ENCODE measurements at regions not wholly inside any gene's neighbourhood (a gene's known extent, or its start where the extent isn't known, plus 50 kb on each side); places are given as distances from the start of the nearest gene placed in this dataset.

- DNase-seq (ENCODE audit: extremely low spot score), result no peak
- TF ChIP-seq SP1 (IDR thresholded peaks at IDR 0.05) (no peak), ZNF384 (IDR thresholded peaks at IDR 0.05) (no peak), TARDBP (IDR thresholded peaks at IDR 0.05) (no peak), NFRKB (IDR thresholded peaks at IDR 0.05) (no peak), CTBP1 (IDR thresholded peaks at IDR 0.05; ENCODE audit: borderline replicate concordance) (no peak), ARNT (IDR thresholded peaks at IDR 0.05) (no peak), L3MBTL2 (conservative IDR thresholded peaks at IDR 0.05) (no peak), FOXM1 (IDR thresholded peaks at IDR 0.05; ENCODE audit: borderline replicate concordance) (no peak), LEF1 (IDR thresholded peaks at IDR 0.05; ENCODE audit: borderline replicate concordance) (no peak), SUZ12 (IDR thresholded peaks at IDR 0.05) (no peak), ELF4 (IDR thresholded peaks at IDR 0.05) (no peak), FOXA1 (IDR thresholded peaks at IDR 0.05) (no peak), FOXK2 (IDR thresholded peaks at IDR 0.05) (no peak), HDGF (IDR thresholded peaks at IDR 0.05; ENCODE audit: borderline replicate concordance) (no peak), PKNOX1 (IDR thresholded peaks at IDR 0.05) (no peak), BHLHE40 (IDR thresholded peaks at IDR 0.05; ENCODE audit: borderline replicate concordance) (no peak)
- ChIA-PET POLR2A (no interaction called here), CTCF (no interaction called here)
Measured at GRCh38 chr7:96401200-96401599, 79.3 kb upstream of the SLC25A13 start.

GRCh38 chr7:96400518-96400917, 78.6 kb upstream of the SLC25A13 start:
- POLR2A ChIA-PET, result no interaction called here
- CTCF ChIA-PET, result no interaction called here
- no peak for TF ChIP-seq SUZ12 (IDR thresholded peaks at IDR 0.05)
- peak; percentile 74 for TF ChIP-seq PKNOX1 (IDR thresholded peaks at IDR 0.05)
- no peak for TF ChIP-seq L3MBTL2 (conservative IDR thresholded peaks at IDR 0.05)
- no peak for TF ChIP-seq TARDBP (IDR thresholded peaks at IDR 0.05)
- TF ChIP-seq CTBP1 (IDR thresholded peaks at IDR 0.05; ENCODE audit: borderline replicate concordance), result no peak
- no peak for DNase-seq (ENCODE audit: extremely low spot score)

GRCh38 chr7:96400001-96400400, 78.1 kb upstream of the SLC25A13 start:
- no peak for DNase-seq (ENCODE audit: extremely low spot score)
- ChIA-PET POLR2A (no interaction called here), CTCF (no interaction called here)
- TF ChIP-seq CTBP1 (IDR thresholded peaks at IDR 0.05; ENCODE audit: borderline replicate concordance) (no peak), ZNF384 (IDR thresholded peaks at IDR 0.05) (no peak), LEF1 (IDR thresholded peaks at IDR 0.05; ENCODE audit: borderline replicate concordance) (no peak), FOXK2 (IDR thresholded peaks at IDR 0.05) (no peak), FOXA1 (IDR thresholded peaks at IDR 0.05) (no peak), SUZ12 (IDR thresholded peaks at IDR 0.05) (no peak), FOXM1 (IDR thresholded peaks at IDR 0.05; ENCODE audit: borderline replicate concordance) (no peak), HDGF (IDR thresholded peaks at IDR 0.05; ENCODE audit: borderline replicate concordance) (no peak), NFRKB (IDR thresholded peaks at IDR 0.05) (no peak), L3MBTL2 (conservative IDR thresholded peaks at IDR 0.05) (no peak), SP1 (IDR thresholded peaks at IDR 0.05) (no peak), ARNT (IDR thresholded peaks at IDR 0.05) (no peak), BHLHE40 (IDR thresholded peaks at IDR 0.05; ENCODE audit: borderline replicate concordance) (no peak)

GRCh38 chr7:96397936-96398598, 76.2 kb upstream of the SLC25A13 start:
- no peak for DNase-seq (ENCODE audit: extremely low spot score)
- CTCF ChIA-PET, result interaction anchor here (0.6 kb wide), 1 partner anchor 48 kb away, joined by 4 read pairs; no protein-coding TSS in a partner anchor

GRCh38 chr7:96388620-96389383, 66.9 kb upstream of the SLC25A13 start:
- DNase-seq (ENCODE audit: extremely low spot score), result no peak
- CTCF ChIA-PET, result interaction anchor here (0.6 kb wide), 1 partner anchor 473 kb away, joined by 3 read pairs; no protein-coding TSS in a partner anchor
- POLR2A ChIA-PET, result no interaction called here
- TF ChIP-seq HDGF (IDR thresholded peaks at IDR 0.05; ENCODE audit: borderline replicate concordance) (no peak), TARDBP (IDR thresholded peaks at IDR 0.05) (no peak), L3MBTL2 (conservative IDR thresholded peaks at IDR 0.05) (no peak), ARNT (IDR thresholded peaks at IDR 0.05) (no peak), FOXK2 (IDR thresholded peaks at IDR 0.05) (no peak)

More at GRCh38 chr7:96397936-96398598, 76.2 kb upstream of the SLC25A13 start:
- no peak for TF ChIP-seq L3MBTL2 (conservative IDR thresholded peaks at IDR 0.05)
- no peak for TF ChIP-seq CTBP1 (IDR thresholded peaks at IDR 0.05; ENCODE audit: borderline replicate concordance)
- TF ChIP-seq PKNOX1 (IDR thresholded peaks at IDR 0.05), result no peak
- no peak for TF ChIP-seq BHLHE40 (IDR thresholded peaks at IDR 0.05; ENCODE audit: borderline replicate concordance)
- TF ChIP-seq ELF4 (IDR thresholded peaks at IDR 0.05), result no peak
- TF ChIP-seq ZNF384 (IDR thresholded peaks at IDR 0.05), result no peak
- POLR2A ChIA-PET, result no interaction called here

- no peak for DNase-seq (ENCODE audit: extremely low spot score)
- TF ChIP-seq SP1 (IDR thresholded peaks at IDR 0.05) (no peak), BHLHE40 (IDR thresholded peaks at IDR 0.05; ENCODE audit: borderline replicate concordance) (no peak), PKNOX1 (IDR thresholded peaks at IDR 0.05) (no peak), ELF4 (IDR thresholded peaks at IDR 0.05) (no peak), L3MBTL2 (conservative IDR thresholded peaks at IDR 0.05) (no peak), FOXA1 (IDR thresholded peaks at IDR 0.05) (no peak), HDGF (IDR thresholded peaks at IDR 0.05; ENCODE audit: borderline replicate concordance) (no peak), ZNF384 (IDR thresholded peaks at IDR 0.05) (no peak), LEF1 (IDR thresholded peaks at IDR 0.05; ENCODE audit: borderline replicate concordance) (no peak), NFRKB (IDR thresholded peaks at IDR 0.05) (no peak), FOXM1 (IDR thresholded peaks at IDR 0.05; ENCODE audit: borderline replicate concordance) (no peak), CTBP1 (IDR thresholded peaks at IDR 0.05; ENCODE audit: borderline replicate concordance) (no peak), TARDBP (IDR thresholded peaks at IDR 0.05) (no peak), SUZ12 (IDR thresholded peaks at IDR 0.05) (no peak), FOXK2 (IDR thresholded peaks at IDR 0.05) (no peak)
- CTCF ChIA-PET, result interaction anchor here (0.6 kb wide), 1 partner anchor 472 kb away, joined by 3 read pairs; no protein-coding TSS in a partner anchor
- POLR2A ChIA-PET, result no interaction called here
Measured at GRCh38 chr7:96388166-96388565, 66.3 kb upstream of the SLC25A13 start.

Measured in HEK293T (cell line).